ENCODE measurements at regions not wholly inside any gene's neighbourhood (a gene's known extent, or its start where the extent isn't known, plus 50 kb on each side); places are given as distances from the start of the nearest gene placed in this dataset.

DNA sequence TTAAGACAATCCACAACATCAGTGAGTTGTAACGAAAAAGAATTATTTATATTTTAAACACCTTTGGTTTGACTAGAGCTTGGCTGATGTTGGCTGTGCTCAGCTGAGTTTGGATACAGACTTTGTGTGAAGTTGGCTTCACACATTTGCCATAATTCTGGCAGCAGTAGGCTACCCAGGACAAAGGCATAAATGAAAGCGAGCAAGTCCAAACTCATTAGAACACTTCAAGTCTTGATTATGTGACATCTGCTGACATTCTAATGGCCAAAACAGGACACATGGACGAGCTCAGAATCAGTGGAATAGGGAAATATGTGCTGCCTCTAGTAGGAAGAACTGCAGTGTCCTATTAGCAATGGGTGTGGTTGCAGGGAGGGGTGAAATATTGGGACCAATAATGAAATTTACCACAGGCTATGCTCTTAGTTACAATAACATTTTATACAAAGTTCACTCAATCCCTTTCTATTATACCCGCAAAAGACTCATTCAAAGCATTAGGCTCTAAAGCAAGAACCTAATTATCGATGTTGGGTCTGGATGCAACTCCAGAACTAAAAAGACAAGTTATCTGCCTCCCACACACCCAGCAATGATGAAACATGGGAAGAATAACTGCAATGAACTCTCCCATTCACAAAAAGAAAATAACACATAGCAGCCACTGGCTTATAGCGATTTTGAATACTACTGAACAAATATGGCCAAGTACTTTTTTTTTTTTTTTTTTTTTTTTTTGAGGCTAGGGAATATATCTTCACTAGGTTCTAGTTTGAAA lies 493.9 kb upstream of the RASGRP1 start:
- DNase-seq (ENCODE audit: insufficient read length, low spot score) (no peak), FAIRE-seq (no peak)

DNA sequence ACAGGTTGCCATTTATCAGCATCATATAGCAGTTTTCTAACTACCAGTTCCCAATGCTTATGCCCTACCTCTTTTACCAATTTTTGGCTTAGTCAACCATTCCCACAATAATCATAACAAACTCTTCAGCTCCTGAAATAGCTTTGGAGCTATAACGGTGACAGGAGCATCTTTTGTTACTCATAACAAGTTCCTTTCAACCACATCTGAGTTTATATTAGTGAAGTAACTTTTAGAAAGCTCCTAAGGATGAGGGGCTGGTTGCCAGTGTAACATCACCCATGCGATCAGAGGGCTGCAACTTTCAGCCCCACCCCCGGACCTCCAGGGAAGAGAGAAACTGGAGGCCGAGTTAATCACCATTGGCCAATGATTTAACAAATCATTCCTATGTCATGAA lies 495.3 kb upstream of the RASGRP1 start:
- no peak for FAIRE-seq
- DNase-seq (ENCODE audit: insufficient read length, low spot score): no peak

DNA sequence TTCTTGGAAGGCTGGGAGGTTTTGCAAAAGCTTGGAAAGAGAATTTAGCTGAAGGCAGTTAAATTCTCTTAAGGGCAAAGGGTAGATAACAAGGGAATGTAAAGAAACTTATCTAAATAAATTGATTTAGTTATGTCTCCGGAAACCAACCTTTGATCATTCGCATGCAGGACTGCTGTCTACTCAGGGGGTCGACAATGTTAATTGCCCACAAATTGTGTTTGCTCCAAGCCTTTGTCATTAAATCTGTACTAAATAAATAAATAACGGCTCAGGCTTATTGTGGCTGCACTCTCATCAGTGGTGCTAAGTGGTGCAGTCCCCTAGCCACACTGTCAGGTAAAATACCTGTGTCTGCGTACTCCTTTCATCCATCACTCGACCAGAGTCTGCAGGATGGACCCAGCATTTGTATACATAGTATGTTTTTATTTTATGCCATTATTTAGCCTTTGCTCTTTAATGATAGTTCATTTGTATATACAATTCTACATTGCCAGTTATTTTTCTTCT lies 497.4 kb upstream of the RASGRP1 start:
- DNase-seq (ENCODE audit: insufficient read length, low spot score) (no peak), FAIRE-seq (no peak)

DNA sequence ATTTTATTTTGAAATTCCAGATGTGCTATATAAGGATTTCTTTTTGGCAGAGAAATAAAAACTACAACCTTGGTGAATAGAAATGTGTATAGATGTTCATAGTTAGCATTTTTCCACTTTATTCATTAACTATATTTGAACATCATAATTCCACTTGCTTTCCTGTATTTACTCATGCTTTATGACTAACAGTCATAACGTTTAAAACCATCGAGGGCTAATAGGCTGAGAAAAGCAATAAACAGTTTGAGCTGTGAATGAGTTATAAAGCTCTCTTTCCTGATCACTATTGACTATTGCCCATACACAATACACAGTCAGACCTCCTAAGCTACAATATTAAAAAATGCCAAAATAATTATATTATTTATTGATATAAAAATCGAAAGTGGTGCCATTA lies 502.1 kb upstream of the RASGRP1 start:
- DNase-seq (ENCODE audit: insufficient read length, low spot score) (no peak), FAIRE-seq (no peak)

DNA sequence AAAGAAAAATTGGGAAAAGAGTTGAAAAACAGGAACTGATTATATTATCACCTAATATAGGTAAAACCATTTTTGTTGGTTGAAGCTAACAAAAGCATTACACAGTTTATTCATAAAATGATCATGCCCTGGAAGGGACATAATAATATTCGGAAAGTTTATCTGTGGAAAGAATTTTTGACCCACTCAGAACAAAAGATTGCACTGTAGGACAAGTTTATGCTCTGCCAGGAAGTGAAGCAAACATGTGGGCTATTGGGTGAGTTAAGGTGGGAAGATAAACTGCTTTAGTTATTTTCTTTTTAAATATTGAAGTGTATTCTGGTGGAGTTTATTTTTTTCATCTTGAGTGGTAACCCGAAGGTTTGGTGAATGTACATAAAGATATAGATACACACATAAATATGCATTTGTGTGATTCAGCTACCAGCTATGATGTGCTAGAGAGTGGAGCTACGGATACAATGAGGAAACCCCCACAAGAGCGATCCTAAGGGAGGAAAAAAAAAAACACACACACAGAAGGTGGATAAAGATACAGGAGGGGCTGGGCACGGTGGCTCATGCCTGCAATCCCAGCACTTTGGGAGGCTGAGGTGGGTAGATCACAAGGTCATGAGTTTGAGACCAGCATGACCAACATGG lies 506.4 kb upstream of the THBS1 start:
- DNase-seq (ENCODE audit: insufficient read length, low spot score) (no peak), FAIRE-seq (no peak)

DNA sequence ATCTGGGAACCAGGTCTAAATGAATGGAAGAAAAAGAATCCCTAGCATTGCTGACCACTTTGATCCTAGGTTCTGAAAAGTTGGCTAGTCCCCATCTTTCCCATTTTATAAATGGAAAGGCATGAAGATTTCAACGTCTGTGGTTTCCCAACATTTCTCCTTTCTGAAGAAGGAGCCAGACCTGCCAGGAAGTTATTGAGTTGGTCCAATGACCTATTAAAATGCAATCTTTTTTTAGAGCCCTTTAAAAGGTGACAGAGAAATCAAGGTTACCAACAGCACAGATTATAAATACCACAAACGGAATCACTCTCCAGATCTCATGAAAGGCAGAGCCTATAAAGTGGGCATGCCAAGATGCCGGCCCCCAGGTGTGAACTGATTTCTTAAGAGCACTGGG lies 505.6 kb upstream of the THBS1 start:
- FAIRE-seq: no peak
- no peak for DNase-seq (ENCODE audit: insufficient read length, low spot score)

DNA sequence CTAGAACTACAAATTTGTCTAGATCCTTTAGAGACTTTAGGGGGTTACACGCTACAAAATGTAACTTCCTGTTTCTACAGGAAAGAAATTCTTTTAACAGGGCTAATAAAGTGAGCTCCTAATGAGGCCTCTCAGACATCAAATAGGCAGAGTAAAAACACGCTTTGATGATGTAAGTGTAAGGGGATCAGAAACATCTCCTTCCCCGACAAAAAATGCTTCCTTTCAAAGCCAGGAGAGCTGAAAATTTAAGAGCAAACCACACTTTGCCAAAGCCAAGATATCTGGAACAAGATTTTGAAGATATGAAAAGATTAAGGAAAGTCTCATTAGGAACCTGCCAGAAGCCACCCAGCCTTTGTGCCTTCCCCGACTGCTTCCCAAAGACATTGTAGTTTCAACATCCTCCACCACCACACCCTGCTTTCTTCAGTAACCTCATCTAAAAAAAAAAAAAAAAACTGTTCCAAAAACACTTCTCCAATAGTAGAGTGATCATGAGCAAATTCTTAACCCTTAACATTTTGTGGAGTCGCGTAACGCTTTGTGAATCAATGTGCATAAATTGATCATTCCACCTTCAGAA lies 505.0 kb upstream of the THBS1 start:
- DNase-seq (ENCODE audit: insufficient read length, low spot score) (no peak), FAIRE-seq (no peak)

DNA sequence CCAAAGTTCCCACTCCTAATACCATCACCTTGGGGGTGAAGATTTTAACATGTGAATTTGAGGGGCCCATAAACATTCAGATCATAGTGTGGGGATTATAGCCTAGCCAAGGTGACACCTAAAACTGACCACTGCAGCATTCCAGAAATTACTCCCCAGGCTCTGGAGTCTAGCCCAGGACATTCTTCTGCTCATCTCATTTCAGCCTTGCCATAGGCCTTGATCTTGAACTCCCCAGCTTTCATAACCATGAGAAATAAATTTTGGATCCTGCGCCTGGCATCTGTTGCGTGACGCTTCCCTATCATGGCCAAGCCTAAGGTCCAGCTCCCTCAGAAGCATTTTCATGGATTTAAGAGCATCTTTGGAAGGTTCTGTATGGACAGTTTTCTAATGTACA lies 502.9 kb upstream of the THBS1 start:
- FAIRE-seq: no peak
- DNase-seq (ENCODE audit: insufficient read length, low spot score): no peak

DNA sequence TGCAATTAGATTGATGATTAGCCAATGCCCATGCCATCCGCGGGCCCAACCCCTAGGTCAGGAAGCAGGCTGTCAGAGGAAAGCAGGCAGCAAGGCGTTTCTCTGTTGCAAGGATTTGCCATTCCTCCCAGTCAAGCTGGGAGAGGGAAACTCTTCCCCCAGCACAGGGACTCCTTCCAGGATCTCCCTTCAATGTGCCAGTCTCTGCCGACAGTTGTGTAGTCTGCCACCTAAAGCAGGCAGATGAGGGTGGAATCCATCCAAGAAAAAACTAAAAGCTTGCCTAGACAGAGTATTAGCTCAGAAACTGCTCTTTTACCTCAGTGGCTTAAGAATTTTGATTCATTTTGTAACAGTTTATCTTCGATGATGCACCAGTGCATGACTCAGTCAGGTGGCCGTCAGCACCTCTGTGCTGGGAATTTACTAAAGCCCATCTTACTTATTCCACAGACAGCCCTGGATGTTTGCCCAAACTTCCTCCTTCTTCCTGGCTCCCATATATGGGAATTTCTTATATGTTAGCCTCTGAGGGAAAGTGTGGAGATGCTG lies 501.5 kb upstream of the THBS1 start:
- FAIRE-seq (no peak), DNase-seq (ENCODE audit: insufficient read length, low spot score) (peak; percentile 24)

DNA sequence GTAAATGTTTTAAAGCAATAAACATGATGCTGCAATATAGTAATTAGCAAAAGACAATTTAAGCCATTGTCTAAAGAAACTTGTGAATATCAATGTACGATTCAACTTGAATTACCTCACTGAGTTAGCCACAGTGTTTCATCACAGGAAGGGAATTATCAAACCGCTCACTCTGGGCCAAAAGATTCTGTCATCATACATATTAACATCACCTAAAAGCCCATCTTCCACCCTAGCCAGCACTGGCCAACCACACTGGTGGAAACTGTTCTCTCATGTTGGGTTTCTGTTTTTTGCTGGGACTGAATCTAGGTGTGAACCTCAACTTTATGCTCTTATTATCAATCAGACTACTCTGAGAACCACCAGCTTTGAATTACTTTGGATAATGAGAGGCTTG lies 497.7 kb upstream of the THBS1 start:
- FAIRE-seq (no peak), DNase-seq (ENCODE audit: insufficient read length, low spot score) (no peak)

DNA sequence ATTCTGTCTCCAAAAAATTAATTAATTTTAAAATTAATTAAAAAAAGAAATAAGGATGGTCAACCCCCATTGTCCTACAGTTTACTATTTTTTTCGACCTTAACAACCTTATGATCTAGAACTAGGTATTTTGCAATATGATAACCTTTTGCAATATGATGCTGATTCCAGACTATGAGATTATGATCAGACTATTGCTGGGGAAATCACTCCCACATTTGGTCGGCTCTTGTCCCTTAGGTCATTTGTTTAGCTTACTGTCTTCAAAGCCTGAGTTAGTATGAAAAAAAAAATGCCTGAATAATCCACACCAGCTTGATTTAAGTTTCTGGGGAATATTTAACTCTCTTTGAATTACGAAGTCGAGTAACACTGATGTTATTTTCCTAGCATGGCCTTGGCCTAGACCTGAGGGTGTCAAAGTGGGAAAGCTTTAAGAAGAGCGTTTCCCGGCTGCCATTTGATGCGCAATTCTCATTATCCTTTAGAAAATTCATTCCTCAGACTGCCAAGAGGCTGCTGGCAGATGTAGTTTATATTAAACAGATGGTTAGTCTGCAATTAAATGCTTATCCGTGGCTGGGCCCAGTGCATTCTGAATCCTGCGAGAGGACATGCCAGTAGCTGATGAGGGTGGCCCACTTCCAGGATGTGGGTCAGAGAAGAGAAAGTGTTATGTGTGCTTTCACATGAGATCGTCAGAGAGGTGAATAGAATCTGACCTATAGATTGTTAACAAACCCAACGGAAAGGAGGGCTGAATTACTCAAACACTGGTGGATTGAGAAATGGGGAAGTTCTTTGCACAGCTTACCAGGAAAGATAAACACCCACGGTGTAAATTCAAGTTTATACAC lies 496.0 kb upstream of the THBS1 start:
- FAIRE-seq: no peak

DNA sequence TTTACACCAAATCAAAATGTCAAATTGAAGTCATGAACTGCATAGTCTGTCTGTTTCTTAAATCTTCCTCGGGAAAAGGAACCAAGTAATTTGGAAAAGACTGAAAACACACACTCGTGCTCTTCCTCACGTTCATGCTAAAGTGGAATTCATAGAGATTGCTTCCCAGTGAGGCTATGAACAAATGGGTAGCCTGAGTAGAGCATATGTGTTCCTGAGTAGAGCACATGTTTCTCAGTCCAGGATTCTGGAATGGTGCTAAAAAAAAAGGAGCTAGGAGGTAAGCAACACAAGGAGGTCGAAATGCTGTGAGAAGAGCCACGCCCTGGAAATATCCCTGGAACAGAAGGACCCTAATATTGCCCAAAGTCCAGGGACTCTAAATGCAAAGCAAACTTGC lies 494.2 kb upstream of the THBS1 start:
- peak; percentile 40 for FAIRE-seq

More for the DNA sequence above, 496.0 kb upstream of the THBS1 start:
- no peak for DNase-seq (ENCODE audit: insufficient read length, low spot score)

DNA sequence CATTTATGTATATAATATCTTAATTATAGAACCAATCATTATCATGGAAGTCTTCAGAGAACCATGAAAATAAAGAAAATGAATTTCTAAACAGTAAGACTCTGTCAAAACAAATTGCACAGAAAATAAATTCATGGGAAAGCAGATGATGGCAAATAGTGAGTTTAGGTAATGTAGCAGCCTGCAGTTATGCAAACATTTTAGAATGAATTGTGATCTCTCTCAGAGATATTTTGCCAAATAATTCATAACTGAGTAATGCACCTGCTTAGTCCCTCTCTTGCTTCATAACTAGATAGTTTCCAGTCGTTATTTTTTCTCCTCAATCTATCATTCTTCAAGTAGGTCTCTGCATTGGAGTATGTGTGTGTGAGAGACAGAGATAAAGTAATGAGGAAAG lies 492.7 kb upstream of the THBS1 start:
- no peak for DNase-seq (ENCODE audit: insufficient read length, low spot score)
- no peak for FAIRE-seq

More for the DNA sequence above, 494.2 kb upstream of the THBS1 start:
- DNase-seq (ENCODE audit: insufficient read length, low spot score): no peak

DNA sequence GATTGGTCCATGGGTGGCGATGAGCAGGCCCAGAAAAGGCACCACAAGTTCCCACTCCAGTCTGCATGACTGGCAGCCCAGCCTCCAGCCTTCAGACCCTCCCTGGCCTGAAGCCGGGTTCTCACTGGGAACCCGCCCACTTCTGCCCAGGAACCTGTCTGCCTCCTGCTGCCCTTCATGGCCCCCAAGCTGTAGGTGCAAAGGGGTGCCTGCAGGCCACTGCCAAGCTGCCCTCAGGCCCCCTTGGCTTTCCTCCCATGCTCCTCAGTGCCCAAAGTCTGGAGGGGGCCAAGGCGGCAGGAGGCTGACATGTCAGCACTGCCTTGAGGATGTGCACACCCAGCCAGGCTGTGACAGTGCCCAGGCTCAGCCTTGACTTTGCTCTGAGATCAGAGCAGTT lies 488.5 kb upstream of the THBS1 start:
- DNase-seq (ENCODE audit: insufficient read length, low spot score): no peak
- no peak for FAIRE-seq

DNA sequence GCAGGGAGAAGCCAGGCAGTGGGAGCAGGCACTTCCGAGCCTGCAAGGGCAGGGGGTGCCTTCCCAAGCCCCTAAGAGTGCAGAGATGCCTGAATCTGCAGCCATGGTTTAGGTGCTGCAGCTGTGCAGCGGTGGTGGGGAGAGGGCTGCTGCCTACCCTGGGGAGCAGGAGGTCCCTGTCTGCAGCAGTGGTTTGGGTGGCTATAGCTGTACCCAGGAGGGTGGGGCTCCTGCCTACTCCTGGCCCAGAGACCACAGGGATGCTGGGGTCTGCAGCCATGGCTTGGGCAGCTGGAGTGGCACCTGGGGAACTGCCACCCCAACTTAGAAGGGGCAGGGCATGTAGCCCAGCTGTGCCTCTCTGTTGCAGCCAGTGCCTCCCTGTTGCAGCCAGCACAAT lies 488.1 kb upstream of the THBS1 start:
- FAIRE-seq (no peak), DNase-seq (ENCODE audit: insufficient read length, low spot score) (no peak)

DNA sequence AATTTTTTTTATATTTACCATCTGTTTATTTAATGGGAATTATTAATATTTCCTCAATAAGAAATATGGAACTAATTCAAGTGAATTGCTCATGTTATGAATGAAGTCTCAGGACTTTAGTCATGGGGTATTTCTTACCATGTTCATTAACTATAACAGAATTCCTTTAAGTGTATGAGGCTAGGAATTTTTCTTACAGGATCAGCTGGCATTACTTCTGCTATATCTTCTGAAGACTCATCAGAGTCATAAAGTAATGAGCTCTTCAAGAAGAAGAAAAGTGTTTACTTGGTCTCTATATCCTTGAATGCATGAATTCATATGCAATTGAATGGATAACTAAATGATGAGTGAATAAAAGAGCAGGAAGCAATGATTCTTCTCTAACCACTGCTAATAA lies 486.8 kb upstream of the THBS1 start:
- FAIRE-seq (no peak), DNase-seq (ENCODE audit: insufficient read length, low spot score) (no peak)

DNA sequence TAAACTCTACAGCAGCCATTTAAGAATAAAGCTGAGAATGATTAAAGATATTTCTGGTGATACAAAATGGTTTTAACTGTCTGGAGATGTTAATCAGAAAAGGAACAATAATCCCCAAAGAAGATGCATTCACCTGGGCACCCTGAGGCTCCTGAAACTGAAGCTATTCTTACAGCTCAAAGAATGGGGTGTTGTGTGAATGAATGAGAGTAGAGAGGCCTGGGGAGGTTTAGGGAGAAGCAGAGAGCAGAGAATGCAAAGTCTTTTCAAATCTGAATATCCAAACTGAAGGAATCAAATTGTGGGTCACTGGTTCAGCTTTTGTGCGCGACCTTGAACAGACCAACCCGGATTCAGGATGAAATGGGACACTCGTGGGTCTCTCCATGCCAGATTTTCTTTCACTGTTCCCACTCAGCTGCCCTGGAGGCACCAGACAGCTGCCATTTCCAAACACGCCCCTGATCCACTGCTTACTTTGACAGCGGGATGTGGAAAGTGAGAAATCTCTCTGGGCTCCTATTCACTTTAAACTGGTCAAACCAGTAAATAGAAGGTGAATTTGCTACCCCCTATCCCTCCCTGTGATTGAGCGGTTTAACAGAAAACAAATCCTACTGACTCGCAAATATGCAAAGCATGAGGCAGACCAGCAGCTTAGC lies 485.5 kb upstream of the THBS1 start:
- DNase-seq (ENCODE audit: insufficient read length, low spot score) (no peak), FAIRE-seq (no peak)

DNA sequence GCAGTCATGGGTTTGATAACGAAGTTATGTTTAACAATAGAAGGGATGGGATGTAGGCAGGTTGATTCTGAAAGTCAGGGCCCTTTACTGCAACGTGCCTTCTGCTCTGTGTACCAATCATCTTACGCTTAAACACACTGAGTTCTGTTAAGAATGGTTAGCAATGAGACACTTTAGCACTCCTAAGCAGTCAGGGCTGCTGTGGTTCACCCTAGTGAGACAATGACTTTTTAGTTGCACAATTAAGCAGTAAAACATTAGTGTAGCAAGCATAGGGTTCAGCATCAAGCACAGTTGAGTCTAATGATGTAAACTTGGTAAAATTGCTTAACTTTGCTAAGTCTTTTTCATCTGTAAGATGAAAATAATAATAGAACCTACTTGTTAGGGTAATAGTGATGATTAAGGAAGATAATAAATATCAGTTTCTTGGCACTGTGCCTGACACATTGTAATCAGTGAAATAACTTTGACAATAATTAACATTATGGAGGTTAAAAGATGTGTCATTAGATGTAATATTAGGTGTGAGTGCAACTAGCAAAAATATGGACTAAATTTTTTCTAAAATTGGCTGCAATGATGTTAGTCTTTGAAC lies 484.2 kb upstream of the THBS1 start:
- DNase-seq (ENCODE audit: insufficient read length, low spot score): no peak
- FAIRE-seq: no peak

DNA sequence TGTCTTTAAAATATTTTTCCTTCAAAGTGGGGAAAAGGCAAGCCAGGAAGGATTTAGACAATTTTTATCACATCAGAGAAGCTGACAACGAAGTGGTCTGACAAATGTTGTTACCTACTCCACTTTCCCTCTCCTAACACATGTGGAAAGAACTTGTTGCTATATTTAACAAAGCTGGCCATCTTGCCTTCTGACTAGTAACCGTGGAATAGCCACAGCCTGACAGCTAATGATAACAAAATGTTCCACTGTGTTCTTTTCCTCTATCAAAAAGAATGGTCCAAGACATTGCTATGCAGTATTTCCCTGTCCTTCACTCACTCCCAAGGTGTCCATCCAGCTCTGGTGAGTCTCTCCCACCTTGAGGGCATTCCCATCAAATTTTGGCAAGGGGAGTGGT lies 481.4 kb upstream of the THBS1 start:
- DNase-seq (ENCODE audit: insufficient read length, low spot score): no peak
- no peak for FAIRE-seq

Data from HTR-8/SVneo (cell line).